ENCODE measurements at regions not wholly inside any gene's neighbourhood (a gene's known extent, or its start where the extent isn't known, plus 50 kb on each side); places are given as distances from the start of the nearest gene placed in this dataset.

GRCh38 chr10:3255075-3255474 lies 82.5 kb upstream of the PITRM1 start:
- no peak for TF ChIP-seq POLR2A (IDR thresholded peaks at IDR 0.05)
- no peak for TF ChIP-seq CTCF (IDR thresholded peaks at IDR 0.05)

Measured in right lobe of liver (tissue), 4 donors.